Right kidney (tissue), 1 donor: ENCODE measurements at regions not wholly inside any gene's neighbourhood (a gene's known extent, or its start where the extent isn't known, plus 50 kb on each side); places are given as distances from the start of the nearest gene placed in this dataset.
"Not testable (repeated sequence)": the region's sequence is repeated elsewhere in the genome, so short reads cannot be mapped to it uniquely, and the experiment has no call there.

Experiments used
- DNase-seq: peaks from one replicate; pipeline ENCODE4 v3.0.0-alpha.2; 2016

GRCh38 chr3:72627271-72627670 lies 221.0 kb downstream of the SHQ1 start:
- DNase-seq, result no peak

- DNase-seq, result no peak
Observed at GRCh38 chr3:72625602-72626337, 222.5 kb downstream of the SHQ1 start.

- no peak for DNase-seq
Observed at GRCh38 chr3:72624656-72625055, 223.6 kb downstream of the SHQ1 start.

- DNase-seq, result no peak
Observed at GRCh38 chr3:72618739-72619138, 229.5 kb downstream of the SHQ1 start.

GRCh38 chr3:72617424-72618024 lies 230.7 kb downstream of the SHQ1 start:
- DNase-seq, result no peak

GRCh38 chr3:72615776-72616175 lies 232.5 kb downstream of the SHQ1 start:
- DNase-seq, result no peak

GRCh38 chr3:72615182-72615581 lies 233.1 kb downstream of the SHQ1 start:
- DNase-seq, result no peak

DNA sequence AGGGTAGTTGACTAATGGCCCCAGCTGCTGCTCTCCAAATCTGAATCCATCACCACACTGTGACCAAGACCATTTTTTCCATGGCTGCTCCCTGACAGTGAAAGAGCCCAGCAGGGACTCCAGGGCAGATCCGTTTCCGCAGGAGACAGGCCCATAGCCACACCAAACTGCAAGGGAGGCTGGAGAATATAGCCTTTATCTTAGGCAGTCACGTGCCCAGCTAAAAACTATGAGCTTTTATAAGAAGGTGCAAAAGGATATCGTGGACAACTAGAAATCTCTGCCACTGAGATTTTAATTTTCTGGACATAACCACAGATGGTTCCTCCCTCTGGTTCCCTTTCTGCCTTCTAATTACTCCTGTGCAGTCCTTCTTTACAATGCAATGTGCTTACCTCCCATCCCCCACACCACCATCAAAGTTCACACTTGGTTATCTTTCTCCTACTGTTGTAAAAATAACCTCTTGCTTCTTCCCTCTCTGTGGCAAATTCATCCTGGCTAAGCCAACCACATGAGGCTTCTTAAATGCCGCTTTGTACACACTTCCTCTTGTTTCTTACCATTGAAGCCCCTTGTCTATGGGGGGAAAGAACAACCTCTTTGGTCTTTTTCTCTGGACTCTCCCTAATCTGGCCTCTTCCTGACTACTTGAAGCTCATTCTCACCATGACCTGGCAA lies 233.7 kb downstream of the SHQ1 start:
- no peak for DNase-seq

DNA sequence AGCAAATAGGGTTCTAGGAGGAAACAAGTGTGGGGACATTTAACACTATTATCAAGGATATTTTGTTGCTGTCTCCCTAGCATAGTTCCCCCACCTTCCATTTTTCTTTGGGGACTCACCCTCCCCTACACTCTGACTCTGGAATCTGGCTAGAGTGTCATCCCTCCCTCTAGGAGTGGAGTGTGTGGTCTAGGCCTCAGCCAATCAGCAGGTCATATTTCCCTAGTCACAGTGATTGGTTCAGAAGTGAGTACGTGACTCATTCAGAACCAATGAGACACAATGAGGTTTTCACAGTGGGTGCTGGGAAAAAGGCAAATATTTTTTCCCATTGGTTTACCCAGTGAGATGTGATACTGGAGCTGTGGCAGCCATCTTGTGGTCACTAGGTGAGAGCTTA lies 234.4 kb downstream of the SHQ1 start:
- DNase-seq, result no peak

DNA sequence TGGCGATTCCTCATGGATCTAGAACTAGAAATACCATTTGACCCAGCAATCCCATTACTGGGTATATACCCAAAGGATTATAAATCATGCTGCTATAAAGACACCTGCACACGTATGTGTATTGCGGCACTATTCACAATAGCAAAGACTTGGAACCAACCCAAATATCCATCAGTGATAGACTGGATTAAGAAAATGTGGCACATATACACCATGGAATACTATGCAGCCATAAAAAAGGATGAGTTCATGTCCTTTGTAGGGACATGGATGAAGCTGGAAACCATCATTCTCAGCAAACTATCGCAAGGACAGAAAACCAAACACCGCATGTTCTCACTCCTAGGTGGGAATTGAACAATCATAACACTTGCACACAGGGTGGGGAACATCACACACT lies 239.1 kb downstream of the SHQ1 start:
- not testable (repeated sequence) for DNase-seq

DNA sequence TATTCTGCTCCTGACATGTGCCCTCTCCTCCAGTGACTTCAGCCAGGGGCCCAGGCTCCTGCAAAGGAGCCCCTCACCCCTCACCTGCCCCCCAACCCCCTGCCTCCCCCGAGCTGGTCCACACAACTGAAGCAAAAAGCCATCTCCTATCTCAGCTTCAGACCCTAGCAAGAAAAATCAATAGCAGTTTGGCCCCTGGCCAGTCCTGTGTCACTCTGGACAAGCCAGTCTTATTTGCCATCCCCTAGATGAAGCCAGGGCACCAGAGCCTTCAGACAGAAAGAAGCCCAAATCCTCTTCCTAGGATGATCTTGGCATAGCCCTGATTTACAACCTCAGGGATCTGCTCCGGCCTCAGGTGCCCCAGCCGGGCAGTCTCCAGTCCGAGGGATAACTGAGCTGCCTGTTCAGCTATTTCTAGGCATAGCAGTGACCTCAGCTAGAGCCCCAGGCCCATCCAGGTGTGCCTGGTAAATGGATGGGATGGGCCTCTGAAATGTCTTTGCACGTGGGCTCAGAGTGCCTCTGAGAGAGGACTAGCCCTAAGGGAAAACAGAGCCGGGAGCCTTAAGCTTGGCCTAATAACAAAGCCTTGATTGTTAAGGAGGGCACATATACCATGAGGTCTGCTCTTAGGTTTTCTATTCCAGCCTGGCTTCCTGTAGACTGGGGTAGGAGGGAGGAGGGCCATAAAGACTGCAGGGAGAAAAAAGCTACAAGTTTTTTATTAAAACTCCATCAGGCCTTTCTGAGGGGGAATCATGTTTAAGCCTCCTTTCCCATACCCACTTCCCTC lies 242.0 kb downstream of the SHQ1 start:
- DNase-seq, result no peak

- no peak for DNase-seq
Observed at GRCh38 chr3:72604328-72604727, 243.9 kb downstream of the SHQ1 start.

DNA sequence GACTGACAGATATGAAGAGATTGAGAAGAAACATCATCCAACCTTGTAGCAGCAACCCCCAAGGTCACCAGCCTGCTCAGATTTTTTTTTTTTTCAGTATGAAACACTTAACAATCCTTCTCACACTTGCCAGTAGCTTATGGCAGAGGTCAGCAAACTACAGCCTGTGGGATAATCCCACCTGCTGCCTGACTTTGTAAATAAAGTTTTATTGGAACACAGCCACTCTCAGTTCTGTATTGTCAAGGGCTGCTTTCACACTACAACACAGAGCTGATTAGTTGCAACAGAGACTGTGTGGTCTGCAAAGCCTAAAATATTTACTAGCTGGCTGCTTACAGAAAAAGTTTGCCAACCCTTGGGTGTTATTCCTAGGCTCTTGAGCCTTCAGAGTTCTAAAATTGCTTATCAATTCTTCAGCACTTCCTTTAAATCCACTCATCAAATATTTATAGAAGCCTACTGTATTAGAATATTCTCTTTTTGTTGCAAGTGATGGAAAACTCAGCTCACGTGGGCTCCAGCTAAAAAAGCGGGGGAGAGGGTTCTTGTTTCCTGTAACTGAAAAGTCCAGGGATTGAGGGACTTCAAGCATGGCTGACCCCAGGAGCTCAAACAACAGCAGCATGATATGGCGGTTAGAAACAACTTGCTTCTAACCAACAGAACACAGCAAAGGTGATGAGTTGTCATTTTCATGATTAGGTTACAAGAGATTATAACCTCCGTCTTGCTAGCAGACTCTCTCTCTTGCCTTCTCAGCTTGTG lies 246.1 kb downstream of the SHQ1 start:
- DNase-seq, result no peak

- DNase-seq, result no peak
Observed at GRCh38 chr3:72601060-72601459, 247.2 kb downstream of the SHQ1 start.

DNA sequence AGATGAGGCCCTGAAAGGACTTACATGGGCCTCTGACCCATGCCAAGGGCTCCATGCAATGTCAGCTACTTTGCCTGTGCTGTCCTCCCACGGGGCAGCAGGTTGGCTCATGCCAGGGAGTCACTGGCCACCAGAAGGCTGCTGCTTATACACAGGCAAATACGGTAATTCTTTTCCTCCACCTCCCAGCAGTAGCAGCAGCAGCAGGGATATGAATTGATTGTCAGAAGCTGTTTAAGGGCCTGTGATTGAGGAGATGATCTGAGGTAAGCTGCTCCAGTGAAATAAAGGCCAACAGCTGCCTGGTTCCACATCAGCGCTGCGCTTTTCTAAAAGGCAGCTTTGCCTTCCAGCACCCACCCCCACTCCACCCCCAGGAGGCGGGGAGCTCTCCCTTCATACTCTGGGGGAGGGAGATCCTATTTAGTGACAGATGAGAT lies 250.5 kb downstream of the SHQ1 start:
- peak; percentile 41 for DNase-seq

GRCh38 chr3:72597043-72597442 lies 251.2 kb downstream of the SHQ1 start:
- no peak for DNase-seq

- no peak for DNase-seq
Observed at GRCh38 chr3:72595927-72596610, 252.2 kb downstream of the SHQ1 start.

DNA sequence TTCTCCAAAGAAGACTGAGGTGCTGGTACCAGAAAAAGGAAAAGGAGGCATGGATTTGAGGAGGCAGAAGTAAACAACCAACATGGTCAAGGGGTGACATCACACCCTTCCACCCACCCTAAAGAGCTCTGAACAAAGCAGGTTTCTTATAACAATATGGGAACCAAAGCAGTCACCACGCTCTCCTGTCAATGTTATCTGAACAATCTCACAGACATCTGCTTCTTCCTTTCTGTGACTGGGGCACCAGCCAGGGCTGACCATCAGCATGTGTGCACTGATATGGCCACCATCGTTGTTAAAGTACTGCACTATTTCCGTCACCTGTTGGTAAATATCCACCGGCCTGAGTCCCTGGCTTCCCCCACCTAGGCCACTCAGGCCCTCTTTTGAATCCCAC lies 252.9 kb downstream of the SHQ1 start:
- no peak for DNase-seq

DNA sequence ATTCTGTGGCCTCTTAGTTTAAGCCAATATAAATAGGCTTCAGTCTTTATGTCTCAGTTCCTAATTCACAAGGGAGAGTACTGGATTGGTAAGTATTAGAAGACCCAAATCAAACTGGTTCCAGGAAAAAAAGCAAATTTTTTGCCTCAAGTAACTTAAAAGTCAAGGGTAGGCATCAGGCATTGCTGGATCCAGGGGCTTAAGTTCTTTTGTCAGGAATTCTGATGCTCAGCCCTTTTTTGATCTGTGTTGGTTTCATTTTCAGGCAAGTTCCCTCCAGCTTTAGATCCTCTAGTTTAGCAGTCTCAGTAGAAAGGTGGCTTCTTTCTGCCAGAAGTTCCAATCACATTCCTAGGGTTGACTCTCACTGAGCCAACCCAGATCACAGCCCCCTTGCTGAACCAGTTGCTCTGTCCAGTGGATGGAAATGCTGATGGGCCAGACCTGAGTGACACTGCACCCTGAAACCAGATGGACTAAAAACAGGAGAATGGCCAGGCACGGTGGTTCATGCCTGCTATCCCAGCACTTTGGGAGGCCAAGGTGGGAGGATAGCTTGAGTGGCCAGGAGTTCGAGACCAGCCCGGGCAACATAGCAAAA lies 253.5 kb downstream of the SHQ1 start:
- DNase-seq, result no peak

- no peak for DNase-seq
Observed at GRCh38 chr3:72593881-72594397, 254.3 kb downstream of the SHQ1 start.
